ENCODE measurements at regions not wholly inside any gene's neighbourhood (a gene's known extent, or its start where the extent isn't known, plus 50 kb on each side); places are given as distances from the start of the nearest gene placed in this dataset.
A peak's percentile ranks its signal among the peaks of the same experiment; 100 is the strongest.

GRCh38 chr6:141728330-141728729 is 404.4 kb upstream of the GJE1 start:
- Mint-ChIP-seq H3K4me3 (no peak overlapping the region), H3K4me1 (peaks cover 10% of the 10 kb centered on the region), H3K36me3 (ENCODE audit: low read depth) (no peaks in the 10 kb centered on the region), H3K27me3 (ENCODE audit: low read depth) (no peaks in the 10 kb centered on the region), H3K9me3 (no peaks in the 10 kb centered on the region), H3K27ac (peak overlapping the region in 2 of 3 experiments; percentile 37 to 48)
- TF ChIP-seq, protein P1, sequence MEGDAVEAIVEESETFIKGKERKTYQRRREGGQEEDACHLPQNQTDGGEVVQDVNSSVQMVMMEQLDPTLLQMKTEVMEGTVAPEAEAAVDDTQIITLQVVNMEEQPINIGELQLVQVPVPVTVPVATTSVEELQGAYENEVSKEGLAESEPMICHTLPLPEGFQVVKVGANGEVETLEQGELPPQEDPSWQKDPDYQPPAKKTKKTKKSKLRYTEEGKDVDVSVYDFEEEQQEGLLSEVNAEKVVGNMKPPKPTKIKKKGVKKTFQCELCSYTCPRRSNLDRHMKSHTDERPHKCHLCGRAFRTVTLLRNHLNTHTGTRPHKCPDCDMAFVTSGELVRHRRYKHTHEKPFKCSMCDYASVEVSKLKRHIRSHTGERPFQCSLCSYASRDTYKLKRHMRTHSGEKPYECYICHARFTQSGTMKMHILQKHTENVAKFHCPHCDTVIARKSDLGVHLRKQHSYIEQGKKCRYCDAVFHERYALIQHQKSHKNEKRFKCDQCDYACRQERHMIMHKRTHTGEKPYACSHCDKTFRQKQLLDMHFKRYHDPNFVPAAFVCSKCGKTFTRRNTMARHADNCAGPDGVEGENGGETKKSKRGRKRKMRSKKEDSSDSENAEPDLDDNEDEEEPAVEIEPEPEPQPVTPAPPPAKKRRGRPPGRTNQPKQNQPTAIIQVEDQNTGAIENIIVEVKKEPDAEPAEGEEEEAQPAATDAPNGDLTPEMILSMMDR (IDR thresholded peaks at IDR 0.05; ENCODE audit: unreplicated experiment in 3 of 3): no peak

- TF ChIP-seq, protein P1 (IDR thresholded peaks at IDR 0.05; ENCODE audit: unreplicated experiment in 3 of 3): no peak
- Mint-ChIP-seq H3K9me3 (no peaks in the 10 kb centered on the region), H3K27me3 (ENCODE audit: low read depth) (no peaks in the 10 kb centered on the region), H3K4me1 (peaks cover 10% of the 10 kb centered on the region), H3K36me3 (ENCODE audit: low read depth) (no peaks in the 10 kb centered on the region), H3K27ac (peak overlapping the region; percentile 66 to 78 (median 67)), H3K4me3 (peak overlapping the region in 1 of 3 experiments; percentile 7)
Observed at GRCh38 chr6:141726248-141726647, 406.5 kb upstream of the GJE1 start.

GRCh38 chr6:141724731-141725130 is 408.0 kb upstream of the GJE1 start:
- no peak overlapping the region for H3K4me3 Mint-ChIP-seq

DNA sequence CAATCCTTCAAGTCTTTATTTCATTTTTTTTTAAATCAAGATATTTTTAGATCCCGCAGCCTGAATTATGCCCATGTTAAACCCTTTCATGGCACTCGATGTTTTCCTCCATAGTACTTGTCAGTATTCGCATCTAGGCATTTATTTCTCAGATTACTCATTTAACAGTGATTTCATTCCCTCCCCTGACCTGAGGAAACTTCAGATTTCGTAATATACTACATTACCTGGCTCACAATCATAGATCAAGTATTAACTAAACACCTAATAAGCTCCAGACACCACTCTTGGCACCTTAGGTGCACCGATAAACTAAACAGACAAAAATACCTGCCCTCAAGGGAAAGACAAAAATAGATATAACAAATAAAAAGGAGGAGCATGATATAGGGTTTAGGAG is 413.2 kb upstream of the GJE1 start:
- H3K27ac Mint-ChIP-seq: no peak overlapping the region
- no peaks in the 10 kb centered on the region for H3K4me1 Mint-ChIP-seq
- TF ChIP-seq, protein P1 (IDR thresholded peaks at IDR 0.05; ENCODE audit: unreplicated experiment in 3 of 3): no peak
- no peaks in the 10 kb centered on the region for H3K9me3 Mint-ChIP-seq
- no peaks in the 10 kb centered on the region for H3K36me3 Mint-ChIP-seq (ENCODE audit: low read depth)
- no peak overlapping the region for H3K4me3 Mint-ChIP-seq
- H3K27me3 Mint-ChIP-seq (ENCODE audit: low read depth): no peaks in the 10 kb centered on the region

More at GRCh38 chr6:141724731-141725130, 408.0 kb upstream of the GJE1 start:
- Mint-ChIP-seq H3K9me3 (no peaks in the 10 kb centered on the region), H3K27me3 (ENCODE audit: low read depth) (no peaks in the 10 kb centered on the region), H3K36me3 (ENCODE audit: low read depth) (no peaks in the 10 kb centered on the region), H3K4me1 (peaks cover 10% of the 10 kb centered on the region), H3K27ac (no peak overlapping the region)
- TF ChIP-seq, protein P1 (IDR thresholded peaks at IDR 0.05; ENCODE audit: unreplicated experiment in 3 of 3): no peak

DNA sequence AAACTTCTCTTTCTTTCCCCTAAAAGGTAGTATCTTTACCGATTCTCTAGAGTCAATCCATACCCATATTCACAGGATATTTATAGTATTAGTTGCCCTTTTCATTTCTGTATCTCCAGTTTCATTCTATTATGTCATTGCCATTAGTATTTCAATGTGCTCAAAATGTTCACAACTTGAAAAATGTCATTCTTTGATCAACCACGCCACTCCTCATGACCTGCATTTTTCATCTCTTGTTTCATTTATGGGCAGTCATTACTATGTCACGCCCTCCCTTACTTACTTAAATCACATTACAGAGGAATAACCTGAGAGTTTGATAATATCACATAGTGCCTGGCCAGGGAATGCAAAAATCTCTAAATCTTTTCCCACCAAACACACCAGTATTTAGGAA is 427.3 kb upstream of the GJE1 start:
- Mint-ChIP-seq H3K27ac (no peak overlapping the region), H3K4me3 (no peak overlapping the region), H3K9me3 (no peaks in the 10 kb centered on the region), H3K36me3 (ENCODE audit: low read depth) (no peaks in the 10 kb centered on the region), H3K27me3 (ENCODE audit: low read depth) (no peaks in the 10 kb centered on the region), H3K4me1 (peaks cover 7% of the 10 kb centered on the region)
- TF ChIP-seq, protein P1 (IDR thresholded peaks at IDR 0.05; ENCODE audit: unreplicated experiment in 3 of 3): no peak

DNA sequence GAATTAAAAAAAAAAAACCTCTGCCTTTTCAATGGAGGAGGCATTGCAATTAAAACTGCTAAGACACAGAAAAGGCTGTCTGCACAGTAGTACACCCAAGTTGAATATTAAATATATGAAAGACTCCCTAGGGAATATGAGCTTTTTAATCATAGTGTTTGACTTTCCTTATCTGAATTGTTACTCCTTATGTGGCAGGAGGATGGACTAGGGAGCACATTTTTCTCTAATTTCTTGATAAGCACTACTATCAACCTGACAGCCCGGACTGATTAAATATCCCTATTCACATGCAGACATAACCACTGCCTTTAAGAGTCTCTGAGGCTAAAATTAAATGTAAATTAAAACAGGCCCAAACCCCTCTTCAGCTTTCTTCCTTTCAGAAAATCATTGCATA is 428.6 kb upstream of the GJE1 start:
- TF ChIP-seq, protein P1 (IDR thresholded peaks at IDR 0.05; ENCODE audit: unreplicated experiment in 3 of 3): no peak
- no peak overlapping the region for H3K4me3 Mint-ChIP-seq
- H3K27me3 Mint-ChIP-seq (ENCODE audit: low read depth): no peaks in the 10 kb centered on the region
- H3K27ac Mint-ChIP-seq: no peak overlapping the region
- no peaks in the 10 kb centered on the region for H3K36me3 Mint-ChIP-seq (ENCODE audit: low read depth)
- H3K4me1 Mint-ChIP-seq: peaks cover 7% of the 10 kb centered on the region
- peaks cover 2% of the 10 kb centered on the region for H3K9me3 Mint-ChIP-seq

Data from nephron (organoid).